ENCODE measurements at regions not wholly inside any gene's neighbourhood (a gene's known extent, or its start where the extent isn't known, plus 50 kb on each side); places are given as distances from the start of the nearest gene placed in this dataset.

DNA sequence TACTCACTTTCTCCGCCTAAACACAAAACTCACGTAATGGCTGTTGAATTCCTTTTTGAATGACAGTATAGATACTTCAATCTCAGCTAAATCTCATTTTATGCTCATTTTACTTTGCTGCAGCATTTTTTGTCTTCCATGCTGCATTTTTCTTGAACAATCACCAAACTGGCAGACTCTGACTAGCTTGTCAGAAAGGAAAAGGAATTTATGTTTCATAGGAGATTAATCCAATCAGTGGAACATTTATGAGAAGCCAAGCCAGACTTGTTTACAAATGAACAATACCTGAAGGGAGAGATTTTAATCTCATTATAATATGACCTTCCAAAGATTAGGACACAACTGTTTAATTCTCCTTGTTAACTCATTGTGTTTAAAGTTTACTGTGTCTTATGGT, 1044.3 kb downstream of the DIAPH3 start:
- no peaks in the 10 kb centered on the region for H3K36me3 ChIP-seq (ENCODE audit: insufficient read depth)
- H3K4me3 ChIP-seq (IDR thresholded peaks at IDR 0.05; ENCODE audit: insufficient read depth, low read depth, low read length), result no peak overlapping the region
- H3K9ac ChIP-seq, result no peak overlapping the region
- no peaks in the 10 kb centered on the region for H4K20me1 ChIP-seq (ENCODE audit: insufficient read depth)
- H3K27me3 ChIP-seq (ENCODE audit: insufficient read depth, low read depth), result no peaks in the 10 kb centered on the region
- H3K4me1 ChIP-seq (ENCODE audit: low read depth, poor library complexity, severe bottlenecking), result no peaks in the 10 kb centered on the region
- H3K4me2 ChIP-seq, result no peak overlapping the region
- no peaks in the 10 kb centered on the region for H3K79me2 ChIP-seq (ENCODE audit: insufficient read depth, low read depth)
- no peak overlapping the region for H3K27ac ChIP-seq
- H2AFZ ChIP-seq (ENCODE audit: low read depth), result no peak overlapping the region
- TF ChIP-seq, protein P1, sequence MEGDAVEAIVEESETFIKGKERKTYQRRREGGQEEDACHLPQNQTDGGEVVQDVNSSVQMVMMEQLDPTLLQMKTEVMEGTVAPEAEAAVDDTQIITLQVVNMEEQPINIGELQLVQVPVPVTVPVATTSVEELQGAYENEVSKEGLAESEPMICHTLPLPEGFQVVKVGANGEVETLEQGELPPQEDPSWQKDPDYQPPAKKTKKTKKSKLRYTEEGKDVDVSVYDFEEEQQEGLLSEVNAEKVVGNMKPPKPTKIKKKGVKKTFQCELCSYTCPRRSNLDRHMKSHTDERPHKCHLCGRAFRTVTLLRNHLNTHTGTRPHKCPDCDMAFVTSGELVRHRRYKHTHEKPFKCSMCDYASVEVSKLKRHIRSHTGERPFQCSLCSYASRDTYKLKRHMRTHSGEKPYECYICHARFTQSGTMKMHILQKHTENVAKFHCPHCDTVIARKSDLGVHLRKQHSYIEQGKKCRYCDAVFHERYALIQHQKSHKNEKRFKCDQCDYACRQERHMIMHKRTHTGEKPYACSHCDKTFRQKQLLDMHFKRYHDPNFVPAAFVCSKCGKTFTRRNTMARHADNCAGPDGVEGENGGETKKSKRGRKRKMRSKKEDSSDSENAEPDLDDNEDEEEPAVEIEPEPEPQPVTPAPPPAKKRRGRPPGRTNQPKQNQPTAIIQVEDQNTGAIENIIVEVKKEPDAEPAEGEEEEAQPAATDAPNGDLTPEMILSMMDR (conservative IDR thresholded peaks at IDR 0.05; ENCODE audit: low read depth, low read length), result no peak

DNA sequence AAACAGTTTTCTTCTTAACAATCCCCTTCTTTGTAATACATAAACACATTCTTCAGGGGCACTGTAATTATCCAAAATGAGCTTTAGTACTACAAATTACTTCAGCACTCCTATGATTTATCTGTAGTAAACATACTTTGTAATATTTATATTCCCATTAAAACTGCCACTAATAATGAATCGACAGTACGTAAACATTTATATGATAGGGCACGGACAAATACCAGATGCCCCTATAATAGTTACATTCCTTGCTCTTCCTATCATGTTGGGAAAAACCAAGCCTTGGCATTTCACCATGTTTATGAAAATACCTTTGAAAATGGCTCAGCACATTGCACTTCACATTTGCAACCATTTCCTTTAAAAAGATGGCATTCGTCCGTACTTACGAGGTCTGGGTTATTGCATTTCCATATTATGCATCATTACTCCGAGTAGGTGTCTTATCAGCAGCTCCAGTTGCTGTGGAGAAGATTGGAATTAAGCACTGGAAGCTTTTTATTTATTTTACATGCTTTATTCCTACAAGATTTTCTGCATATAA, 1043.4 kb downstream of the DIAPH3 start:
- no peak overlapping the region for H3K9ac ChIP-seq
- H3K36me3 ChIP-seq (ENCODE audit: insufficient read depth), result no peaks in the 10 kb centered on the region
- no peak overlapping the region for H3K4me2 ChIP-seq
- H3K27ac ChIP-seq, result no peak overlapping the region
- H4K20me1 ChIP-seq (ENCODE audit: insufficient read depth), result no peaks in the 10 kb centered on the region
- H2AFZ ChIP-seq (ENCODE audit: low read depth), result no peak overlapping the region
- H3K79me2 ChIP-seq (ENCODE audit: insufficient read depth, low read depth), result no peaks in the 10 kb centered on the region
- TF ChIP-seq, protein P1 (conservative IDR thresholded peaks at IDR 0.05; ENCODE audit: low read depth, low read length), result no peak
- no peaks in the 10 kb centered on the region for H3K4me1 ChIP-seq (ENCODE audit: low read depth, poor library complexity, severe bottlenecking)
- H3K27me3 ChIP-seq (ENCODE audit: insufficient read depth, low read depth), result no peaks in the 10 kb centered on the region
- H3K4me3 ChIP-seq (IDR thresholded peaks at IDR 0.05; ENCODE audit: insufficient read depth, low read depth, low read length), result no peak overlapping the region

DNA sequence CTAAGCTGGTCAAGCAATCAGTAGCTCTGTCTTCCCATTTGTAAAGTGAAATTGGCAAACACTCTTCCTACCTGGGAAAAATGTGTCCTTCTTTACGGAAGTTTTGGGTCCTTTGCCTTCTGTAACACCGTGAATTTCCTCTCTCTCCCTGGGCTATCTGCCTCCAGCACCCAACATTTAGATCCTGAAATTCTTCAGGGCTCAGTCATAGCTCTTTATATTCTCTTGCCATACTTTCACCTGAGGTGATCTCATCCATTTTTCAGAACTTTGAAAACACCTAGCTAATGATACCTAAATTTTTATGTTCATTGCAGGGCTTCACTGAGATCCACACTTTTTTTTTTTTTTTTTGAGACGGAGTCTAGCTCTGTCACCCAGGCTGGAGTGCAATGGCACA, 1042.2 kb downstream of the DIAPH3 start:
- no peak overlapping the region for H2AFZ ChIP-seq (ENCODE audit: low read depth)
- H3K4me2 ChIP-seq, result no peak overlapping the region
- no peaks in the 10 kb centered on the region for H3K4me1 ChIP-seq (ENCODE audit: low read depth, poor library complexity, severe bottlenecking)
- no peaks in the 10 kb centered on the region for H4K20me1 ChIP-seq (ENCODE audit: insufficient read depth)
- no peak overlapping the region for H3K27ac ChIP-seq
- no peaks in the 10 kb centered on the region for H3K36me3 ChIP-seq (ENCODE audit: insufficient read depth)
- H3K9ac ChIP-seq, result no peak overlapping the region
- TF ChIP-seq, protein P1 (conservative IDR thresholded peaks at IDR 0.05; ENCODE audit: low read depth, low read length), result no peak
- H3K4me3 ChIP-seq (IDR thresholded peaks at IDR 0.05; ENCODE audit: insufficient read depth, low read depth, low read length), result no peak overlapping the region
- no peaks in the 10 kb centered on the region for H3K79me2 ChIP-seq (ENCODE audit: insufficient read depth, low read depth)
- no peaks in the 10 kb centered on the region for H3K27me3 ChIP-seq (ENCODE audit: insufficient read depth, low read depth)

DNA sequence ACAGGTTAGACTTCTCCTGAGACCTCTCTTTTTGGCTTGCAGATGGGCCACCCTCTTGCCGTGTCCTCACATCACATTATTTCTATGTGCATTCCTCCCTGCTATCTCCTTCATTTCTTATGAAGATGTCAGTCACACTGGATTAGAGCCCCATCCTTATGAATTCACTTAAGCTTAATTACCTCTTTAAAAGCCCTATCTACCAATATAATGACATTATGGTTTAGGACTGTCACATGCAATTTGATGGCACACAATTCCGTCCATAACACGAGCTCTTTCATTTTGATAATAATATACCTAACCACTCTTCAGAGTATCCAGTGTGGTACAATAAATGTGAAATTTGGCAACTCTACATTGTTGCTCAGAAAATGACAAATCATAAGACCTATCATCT, 1037.3 kb downstream of the DIAPH3 start:
- Histone ChIP-seq H3K4me2 (no peak overlapping the region), H3K9ac (no peak overlapping the region), H3K27me3 (ENCODE audit: insufficient read depth, low read depth) (no peaks in the 10 kb centered on the region), H3K27ac (no peak overlapping the region), H2AFZ (ENCODE audit: low read depth) (no peak overlapping the region), H3K36me3 (ENCODE audit: insufficient read depth) (no peaks in the 10 kb centered on the region), H3K4me3 (IDR thresholded peaks at IDR 0.05; ENCODE audit: insufficient read depth, low read depth, low read length) (no peak overlapping the region), H3K79me2 (ENCODE audit: insufficient read depth, low read depth) (no peaks in the 10 kb centered on the region), H3K4me1 (ENCODE audit: low read depth, poor library complexity, severe bottlenecking) (no peaks in the 10 kb centered on the region), H4K20me1 (ENCODE audit: insufficient read depth) (no peaks in the 10 kb centered on the region)
- TF ChIP-seq, protein P1 (conservative IDR thresholded peaks at IDR 0.05; ENCODE audit: low read depth, low read length), result no peak
